Trophoblast cell (in vitro differentiated cells and primary cell): ENCODE measurements at regions not wholly inside any gene's neighbourhood (a gene's known extent, or its start where the extent isn't known, plus 50 kb on each side); places are given as distances from the start of the nearest gene placed in this dataset.
A peak's percentile ranks its signal among the peaks of the same experiment; 100 is the strongest.

ENCODE experiments used
- DNase-seq, 2 donors: peaks; one replicate each; pipeline ENCODE4 v3.0.0-alpha.2; 2016
- H2AFZ ChIP-seq: 2 replicates; pipeline ENCODE4 v1.6.1; 2013; ENCODE audit warnings: low read length, moderate library complexity, mild to moderate bottlenecking; ENCODE audit not compliant: insufficient read depth, poor library complexity
- H2AK5ac ChIP-seq: 2 replicates; pipeline ENCODE4 v1.6.1; 2013; ENCODE audit warnings: mild to moderate bottlenecking, low read length
- H2BK120ac ChIP-seq: 2 replicates; pipeline ENCODE4 v1.6.1; 2013; ENCODE audit warnings: low read length, mild to moderate bottlenecking, moderate library complexity; ENCODE audit not compliant: insufficient read depth, poor library complexity
- H2BK12ac ChIP-seq: 2 replicates; pipeline ENCODE4 v1.6.1; 2013; ENCODE audit warnings: mild to moderate bottlenecking, low read length, moderate library complexity
- H2BK5ac ChIP-seq: 2 replicates; pipeline ENCODE4 v1.6.1; 2013; ENCODE audit warnings: low read length, low read depth, moderate library complexity, mild to moderate bottlenecking; ENCODE audit not compliant: poor library complexity
- H3K14ac ChIP-seq: 2 replicates; pipeline ENCODE4 v1.6.1; 2013; ENCODE audit warnings: mild to moderate bottlenecking, low read length
- H3K18ac ChIP-seq: 2 replicates; pipeline ENCODE4 v1.6.1; 2013; ENCODE audit warnings: mild to moderate bottlenecking, low read length
- H3K23ac ChIP-seq: 2 replicates; pipeline ENCODE4 v1.6.1; 2013; ENCODE audit warnings: low read length
- H3K27ac ChIP-seq: 2 replicates; pipeline ENCODE4 v1.5.1; 2013; ENCODE audit warnings: low read depth, mild to moderate bottlenecking, inconsistent platforms, low read length, moderate library complexity
- H3K27me3 ChIP-seq: 2 replicates; pipeline ENCODE4 v1.6.1; 2013; ENCODE audit warnings: inconsistent platforms, mild to moderate bottlenecking, low read length, moderate library complexity; ENCODE audit not compliant: insufficient read depth
- H3K36me3 ChIP-seq, 2 experiments: 1 replicate in 1 of 2; 2 replicates in 1 of 2; pipeline ENCODE4 v1.6.1; 2013; ENCODE audit warnings: low read length in 2 of 2, mild to moderate bottlenecking in 2 of 2, moderate library complexity in 1 of 2; ENCODE audit not compliant: insufficient read depth in 2 of 2, control insufficient read depth in 1 of 2
- H3K4ac ChIP-seq: 2 replicates; pipeline ENCODE4 v1.6.1; 2013; ENCODE audit warnings: low read depth, mild to moderate bottlenecking, low read length, moderate library complexity
- H3K4me1 ChIP-seq, 2 experiments: 1 replicate in 1 of 2; 2 replicates in 1 of 2; pipeline ENCODE4 v1.6.1; 2013; ENCODE audit warnings: low read length in 2 of 2, mild to moderate bottlenecking in 2 of 2, moderate library complexity in 1 of 2; ENCODE audit not compliant: insufficient read depth in 2 of 2, control insufficient read depth in 1 of 2
- H3K4me2 ChIP-seq: 2 replicates; pipeline ENCODE4 v1.6.1; 2013; ENCODE audit warnings: inconsistent platforms, mild to moderate bottlenecking, low read length, moderate library complexity
- H3K4me3 ChIP-seq: 2 replicates; pipeline ENCODE4 v1.5.1; 2013; ENCODE audit warnings: mild to moderate bottlenecking, low read depth, low read length, inconsistent platforms
- H3K79me1 ChIP-seq: one replicate; pipeline ENCODE4 v1.6.1; 2013; ENCODE audit warnings: low read length
- H3K79me2 ChIP-seq: 2 replicates; pipeline ENCODE4 v1.6.1; 2013; ENCODE audit warnings: low read length, mild to moderate bottlenecking; ENCODE audit not compliant: control insufficient read depth, insufficient read depth, poor library complexity
- H3K9ac ChIP-seq: 2 replicates; pipeline ENCODE4 v1.6.1; 2013; ENCODE audit warnings: mild to moderate bottlenecking, low read length
- H3K9me3 ChIP-seq: 2 replicates; pipeline ENCODE4 v1.6.1; 2013; ENCODE audit warnings: low read depth, mild to moderate bottlenecking, control low read depth, inconsistent platforms, low read length; ENCODE audit not compliant: insufficient read depth
- H4K12ac ChIP-seq: 2 replicates; pipeline ENCODE4 v1.6.1; 2013; ENCODE audit warnings: low read depth, mild to moderate bottlenecking, low read length, moderate library complexity
- H4K8ac ChIP-seq: 2 replicates; pipeline ENCODE4 v1.6.1; 2013; ENCODE audit warnings: low read depth, mild to moderate bottlenecking, low read length, moderate library complexity
- H4K91ac ChIP-seq: one replicate; pipeline ENCODE4 v1.6.1; 2013; ENCODE audit warnings: low read depth, mild to moderate bottlenecking, low read length, moderate library complexity
- WGBS: extraction: QIAGEN DNeasy Blood & Tissue Kit; methylation state at CpG from one replicate; pipeline ENCODE4 v1.1.7; 2013; ENCODE audit warnings: missing lambda C conversion rate; ENCODE audit not compliant: insufficient read length, insufficient coverage; ENCODE audit errors: extremely low coverage; 5-methylcytosine and 5-hydroxymethylcytosine counted together

DNA sequence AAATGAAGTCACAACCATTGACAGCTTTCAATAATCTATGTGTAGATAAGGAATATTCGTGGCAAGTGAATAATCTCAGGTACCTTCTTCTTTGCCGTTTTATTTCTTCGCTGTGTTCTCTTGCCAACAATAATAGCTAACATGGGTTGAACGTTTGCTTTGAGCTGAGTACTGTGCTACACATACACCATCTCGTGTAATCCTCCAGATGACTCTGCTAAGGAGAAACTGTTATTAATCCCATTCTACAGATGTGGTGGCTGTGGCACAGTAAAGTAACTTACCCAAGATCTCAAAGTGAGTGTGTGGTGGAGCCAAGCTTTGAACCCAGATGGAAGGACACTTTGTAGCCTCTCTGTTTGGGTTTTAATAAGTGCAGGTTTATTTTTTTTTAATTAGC lies 179.7 kb downstream of the C9orf152 start:
- no peak overlapping the region for H4K12ac ChIP-seq
- no peak overlapping the region for H3K27ac ChIP-seq
- no peak overlapping the region for H3K23ac ChIP-seq
- no peak overlapping the region for H2BK12ac ChIP-seq
- no peak overlapping the region for H4K8ac ChIP-seq
- peaks cover 7 to 9% of the 10 kb centered on the region in 2 experiments for H3K4me1 ChIP-seq
- H3K79me2 ChIP-seq: no peaks in the 10 kb centered on the region
- peaks cover 5% of the 10 kb centered on the region for H3K79me1 ChIP-seq
- peak overlapping the region; percentile 87 for H2BK120ac ChIP-seq
- no peak overlapping the region for H3K4me2 ChIP-seq
- no peak overlapping the region for H2AFZ ChIP-seq
- WGBS: no CpG with 5 or more reads among the region's 5 CpGs
- H2BK5ac ChIP-seq: no peak overlapping the region
- H3K27me3 ChIP-seq: no peaks in the 10 kb centered on the region
- no peak for DNase-seq
- H3K14ac ChIP-seq: no peak overlapping the region
- H4K91ac ChIP-seq: peak overlapping the region; percentile 45
- H3K4ac ChIP-seq: no peak overlapping the region
- no peak overlapping the region for H3K4me3 ChIP-seq
- no peak overlapping the region for H3K9ac ChIP-seq
- H2AK5ac ChIP-seq: no peak overlapping the region
- no peaks in the 10 kb centered on the region for H3K9me3 ChIP-seq
- H3K18ac ChIP-seq: no peak overlapping the region
- H3K36me3 ChIP-seq: no peaks in the 10 kb centered on the region

DNA sequence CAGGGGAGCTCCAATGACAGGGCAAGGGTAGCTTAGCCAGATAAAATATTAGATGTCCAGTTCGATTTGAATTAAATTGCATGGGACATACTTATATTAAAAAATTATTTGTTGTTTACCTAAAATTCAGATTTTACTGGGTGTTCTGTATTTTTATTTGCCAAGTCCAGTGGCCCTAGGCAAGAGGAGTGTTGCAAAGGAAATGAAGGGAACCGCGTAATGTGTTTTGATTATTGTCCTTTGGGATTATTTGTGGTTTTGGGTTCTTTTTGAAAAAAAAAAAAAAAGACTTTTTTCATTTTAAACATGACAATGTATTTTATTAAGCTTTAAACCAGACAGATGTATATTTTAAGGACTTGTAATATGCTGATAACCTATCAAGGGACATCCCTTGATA lies 179.3 kb downstream of the C9orf152 start:
- Histone ChIP-seq H3K4me3 (no peak overlapping the region), H2AFZ (no peak overlapping the region), H3K4ac (no peak overlapping the region), H3K18ac (no peak overlapping the region), H3K79me1 (peaks cover 5% of the 10 kb centered on the region), H3K14ac (no peak overlapping the region), H3K27ac (no peak overlapping the region), H2BK120ac (no peak overlapping the region), H4K91ac (no peak overlapping the region), H3K4me1 (peaks cover 7 to 9% of the 10 kb centered on the region in 2 experiments), H3K9ac (no peak overlapping the region), H3K4me2 (no peak overlapping the region), H2BK5ac (no peak overlapping the region), H3K9me3 (no peaks in the 10 kb centered on the region), H3K36me3 (no peaks in the 10 kb centered on the region), H3K79me2 (no peaks in the 10 kb centered on the region), H2AK5ac (no peak overlapping the region), H3K23ac (no peak overlapping the region), H4K12ac (no peak overlapping the region), H3K27me3 (no peaks in the 10 kb centered on the region), H2BK12ac (no peak overlapping the region), H4K8ac (no peak overlapping the region)
- no peak for DNase-seq
- WGBS: no CpG with 5 or more reads among the region's 3 CpGs

DNA sequence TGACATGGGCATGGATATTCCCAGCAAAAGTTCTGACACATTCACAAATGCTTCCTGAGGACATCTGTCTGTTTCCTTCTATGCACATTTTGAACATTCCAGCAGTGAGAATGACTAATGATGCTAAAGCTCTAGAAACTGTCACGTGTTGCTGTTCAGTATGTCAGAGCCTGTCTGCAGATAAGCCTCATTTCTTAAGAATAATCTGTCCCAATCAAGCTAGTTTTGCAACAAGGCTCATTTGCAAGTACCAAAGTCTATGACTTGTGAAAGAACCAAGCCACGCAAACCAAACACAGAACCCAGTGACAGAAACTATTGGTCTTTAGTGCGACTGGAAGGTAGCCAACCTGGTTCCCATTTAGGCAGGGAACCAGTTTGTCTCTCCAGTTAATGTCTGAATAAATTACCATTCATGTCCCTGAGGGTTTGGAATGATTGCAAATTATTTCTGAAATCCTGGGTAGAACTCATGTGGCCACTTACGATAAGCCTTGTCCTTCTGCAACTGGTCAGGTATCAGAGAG lies 178.5 kb downstream of the C9orf152 start:
- H3K79me2 ChIP-seq: no peaks in the 10 kb centered on the region
- H3K9ac ChIP-seq: no peak overlapping the region
- H3K14ac ChIP-seq: no peak overlapping the region
- H3K79me1 ChIP-seq: peaks cover 5% of the 10 kb centered on the region
- DNase-seq: peak; percentile 87 to 99
- no peak overlapping the region for H2BK120ac ChIP-seq
- H3K4me3 ChIP-seq: no peak overlapping the region
- no peak overlapping the region for H3K23ac ChIP-seq
- peak overlapping the region; percentile 57 for H3K27ac ChIP-seq
- no peaks in the 10 kb centered on the region for H3K36me3 ChIP-seq
- peaks cover 10 to 11% of the 10 kb centered on the region in 2 experiments for H3K4me1 ChIP-seq
- no peak overlapping the region for H4K12ac ChIP-seq
- H3K4ac ChIP-seq: no peak overlapping the region
- no peaks in the 10 kb centered on the region for H3K27me3 ChIP-seq
- H2AFZ ChIP-seq: no peak overlapping the region
- H3K9me3 ChIP-seq: no peaks in the 10 kb centered on the region
- H4K91ac ChIP-seq: no peak overlapping the region
- no CpG with 5 or more reads among the region's 4 CpGs for WGBS
- no peak overlapping the region for H4K8ac ChIP-seq
- no peak overlapping the region for H2BK5ac ChIP-seq
- no peak overlapping the region for H3K18ac ChIP-seq
- no peak overlapping the region for H2AK5ac ChIP-seq
- H3K4me2 ChIP-seq: peak overlapping the region; percentile 48
- no peak overlapping the region for H2BK12ac ChIP-seq

- Histone ChIP-seq H3K27me3 (no peaks in the 10 kb centered on the region), H3K27ac (peak overlapping the region; percentile 57), H3K4me3 (no peak overlapping the region), H3K9me3 (no peaks in the 10 kb centered on the region), H3K36me3 (no peaks in the 10 kb centered on the region), H3K14ac (no peak overlapping the region), H2AFZ (no peak overlapping the region), H4K12ac (no peak overlapping the region), H2BK12ac (no peak overlapping the region), H2AK5ac (no peak overlapping the region), H2BK5ac (no peak overlapping the region), H3K4me2 (no peak overlapping the region), H3K4ac (no peak overlapping the region), H3K79me2 (no peaks in the 10 kb centered on the region), H3K79me1 (peaks cover 5% of the 10 kb centered on the region), H3K18ac (no peak overlapping the region), H4K8ac (no peak overlapping the region), H2BK120ac (no peak overlapping the region), H4K91ac (no peak overlapping the region), H3K4me1 (peaks cover 10 to 11% of the 10 kb centered on the region in 2 experiments), H3K23ac (no peak overlapping the region), H3K9ac (no peak overlapping the region)
- DNase-seq: peak in 1 of 2 donors; percentile 60
- WGBS: no CpG with 5 or more reads among the region's 4 CpGs
Observed at GRCh38 chr9:110029956-110030480, 177.9 kb downstream of the C9orf152 start.
